ENCODE measurements at regions not wholly inside any gene's neighbourhood (a gene's known extent, or its start where the extent isn't known, plus 50 kb on each side); places are given as distances from the start of the nearest gene placed in this dataset.
"Not testable (repeated sequence)": the region's sequence is repeated elsewhere in the genome, so short reads cannot be mapped to it uniquely, and the experiment has no call there.

- Histone ChIP-seq H3K27ac (no peak overlapping the region), H3K9me3 (no peaks in the 10 kb centered on the region), H3K4me1 (no peaks in the 10 kb centered on the region), H3K27me3 (no peaks in the 10 kb centered on the region), H3K4me3 (no peak overlapping the region), H3K36me3 (no peaks in the 10 kb centered on the region)
- intact Hi-C loops (cut with DNase I; ENCODE audit: low total_unique reads) = no loop called here
- no peak for TF ChIP-seq POLR2A (IDR thresholded peaks at IDR 0.05)
- DNase-seq = no peak
Observed at GRCh38 chr6:86782328-86782727, 155.0 kb upstream of the HTR1E start.

- Histone ChIP-seq H3K4me3 (no peak overlapping the region), H3K9me3 (no peaks in the 10 kb centered on the region), H3K4me1 (no peaks in the 10 kb centered on the region), H3K36me3 (no peaks in the 10 kb centered on the region), H3K27ac (no peak overlapping the region), H3K27me3 (no peaks in the 10 kb centered on the region)
- intact Hi-C loops (cut with DNase I; ENCODE audit: low total_unique reads) = no loop called here
- no peak for DNase-seq
- TF ChIP-seq, protein P1, sequence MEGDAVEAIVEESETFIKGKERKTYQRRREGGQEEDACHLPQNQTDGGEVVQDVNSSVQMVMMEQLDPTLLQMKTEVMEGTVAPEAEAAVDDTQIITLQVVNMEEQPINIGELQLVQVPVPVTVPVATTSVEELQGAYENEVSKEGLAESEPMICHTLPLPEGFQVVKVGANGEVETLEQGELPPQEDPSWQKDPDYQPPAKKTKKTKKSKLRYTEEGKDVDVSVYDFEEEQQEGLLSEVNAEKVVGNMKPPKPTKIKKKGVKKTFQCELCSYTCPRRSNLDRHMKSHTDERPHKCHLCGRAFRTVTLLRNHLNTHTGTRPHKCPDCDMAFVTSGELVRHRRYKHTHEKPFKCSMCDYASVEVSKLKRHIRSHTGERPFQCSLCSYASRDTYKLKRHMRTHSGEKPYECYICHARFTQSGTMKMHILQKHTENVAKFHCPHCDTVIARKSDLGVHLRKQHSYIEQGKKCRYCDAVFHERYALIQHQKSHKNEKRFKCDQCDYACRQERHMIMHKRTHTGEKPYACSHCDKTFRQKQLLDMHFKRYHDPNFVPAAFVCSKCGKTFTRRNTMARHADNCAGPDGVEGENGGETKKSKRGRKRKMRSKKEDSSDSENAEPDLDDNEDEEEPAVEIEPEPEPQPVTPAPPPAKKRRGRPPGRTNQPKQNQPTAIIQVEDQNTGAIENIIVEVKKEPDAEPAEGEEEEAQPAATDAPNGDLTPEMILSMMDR (IDR thresholded peaks at IDR 0.05) = no peak
- TF ChIP-seq POLR2A (IDR thresholded peaks at IDR 0.05) = no peak
Observed at GRCh38 chr6:86780923-86781322, 156.4 kb upstream of the HTR1E start.

GRCh38 chr6:86775893-86776292, 161.4 kb upstream of the HTR1E start:
- DNase-seq = no peak
- TF ChIP-seq, protein P1 (IDR thresholded peaks at IDR 0.05) = no peak
- no peak for TF ChIP-seq POLR2A (IDR thresholded peaks at IDR 0.05)
- H3K4me1 ChIP-seq = no peaks in the 10 kb centered on the region

DNA sequence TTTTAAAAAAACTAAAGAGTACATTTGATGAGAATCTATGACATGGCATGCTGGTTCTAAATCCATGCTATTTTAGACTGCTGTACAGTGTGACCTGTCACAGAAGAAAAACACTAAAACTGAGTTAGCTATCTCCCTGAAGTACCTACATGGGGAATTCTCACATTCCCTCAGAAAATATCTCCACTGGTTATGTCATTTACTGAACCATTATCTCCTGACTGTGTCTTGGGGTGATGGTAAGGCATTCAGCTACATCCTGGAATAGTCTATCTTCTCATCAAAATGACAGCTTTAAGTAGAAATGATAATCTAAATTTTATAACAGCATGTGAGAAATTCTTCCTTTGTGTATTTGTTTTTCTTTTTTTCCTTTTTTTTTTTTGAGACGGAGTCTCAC, 172.1 kb upstream of the HTR1E start:
- no peak for DNase-seq
- Histone ChIP-seq H3K27me3 (no peaks in the 10 kb centered on the region), H3K4me1 (no peaks in the 10 kb centered on the region), H3K4me3 (no peak overlapping the region), H3K36me3 (no peaks in the 10 kb centered on the region), H3K27ac (no peak overlapping the region), H3K9me3 (no peaks in the 10 kb centered on the region)
- TF ChIP-seq POLR2A (IDR thresholded peaks at IDR 0.05) = no peak
- TF ChIP-seq, protein P1 (IDR thresholded peaks at IDR 0.05) = no peak
- intact Hi-C loops (cut with DNase I; ENCODE audit: low total_unique reads) = no loop called here

More at GRCh38 chr6:86775893-86776292, 161.4 kb upstream of the HTR1E start:
- Histone ChIP-seq H3K9me3 (no peaks in the 10 kb centered on the region), H3K27me3 (no peaks in the 10 kb centered on the region), H3K4me3 (no peak overlapping the region), H3K27ac (no peak overlapping the region), H3K36me3 (no peaks in the 10 kb centered on the region)
- intact Hi-C loops (cut with DNase I; ENCODE audit: low total_unique reads) = no loop called here

- H3K27me3 ChIP-seq; H3K4me1 ChIP-seq; H3K27ac ChIP-seq; intact Hi-C loops (cut with DNase I; ENCODE audit: low total_unique reads); H3K9me3 ChIP-seq; H3K4me3 ChIP-seq; DNase-seq; H3K36me3 ChIP-seq: not testable (repeated sequence)
Observed at GRCh38 chr6:86759953-86760352, 177.4 kb upstream of the HTR1E start.

- no peak for DNase-seq
- Histone ChIP-seq H3K4me3 (no peak overlapping the region), H3K27me3 (no peaks in the 10 kb centered on the region), H3K27ac (no peak overlapping the region), H3K36me3 (no peaks in the 10 kb centered on the region), H3K4me1 (no peaks in the 10 kb centered on the region), H3K9me3 (no peaks in the 10 kb centered on the region)
- no peak for TF ChIP-seq POLR2A (IDR thresholded peaks at IDR 0.05)
- TF ChIP-seq, protein P1 (IDR thresholded peaks at IDR 0.05) = no peak
- intact Hi-C loops (cut with DNase I; ENCODE audit: low total_unique reads) = no loop called here
Observed at GRCh38 chr6:86756640-86757229, 180.6 kb upstream of the HTR1E start.
